Sigmoid colon (tissue), 4 donors: ENCODE measurements at regions not wholly inside any gene's neighbourhood (a gene's known extent, or its start where the extent isn't known, plus 50 kb on each side); places are given as distances from the start of the nearest gene placed in this dataset.

ENCODE experiments used
- CTCF ChIP-seq, 4 experiments: fragments of 450-650 bp in 3 of 4; fragments of 200-600 bp in 1 of 4; IDR thresholded peaks; one replicate each; pipeline ENCODE4 v1.5.1; 2016 to 2019; ENCODE audit warnings: antibody characterized with exemption in 4 of 4, mild to moderate bottlenecking in 3 of 4, moderate library complexity in 2 of 4
- EP300 ChIP-seq, 4 donors: sonication (generic); formaldehyde crosslinking; IDR thresholded peaks; one replicate each; pipeline ENCODE4 v1.6.1; 2017; ENCODE audit warnings: antibody characterized with exemption in 4 of 4
- POLR2A ChIP-seq, 2 donors: fragments of 450-650 bp; IDR thresholded peaks; one replicate each; pipeline ENCODE4 v1.6.1; 2016; ENCODE audit warnings: antibody characterized with exemption in 2 of 2, mild to moderate bottlenecking in 2 of 2, moderate library complexity in 2 of 2
- POLR2AphosphoS5 ChIP-seq, 4 donors: sonication (generic); formaldehyde crosslinking; IDR thresholded peaks; one replicate each; pipeline ENCODE4 v1.6.1; 2017; ENCODE audit warnings: antibody characterized with exemption in 4 of 4

- TF ChIP-seq POLR2A (IDR thresholded peaks at IDR 0.05) (no peak), EP300 (IDR thresholded peaks at IDR 0.05) (no peak), CTCF (IDR thresholded peaks at IDR 0.05) (no peak), POLR2AphosphoS5 (IDR thresholded peaks at IDR 0.05) (no peak)
Observed at GRCh38 chr1:240682859-240683242, 70.9 kb upstream of the GREM2 start.
